Activated CD4-positive, alpha-beta T cell treated with anti-CD3 and anti-CD28 coated beads for 36 hours (primary cell): ENCODE measurements at regions not wholly inside any gene's neighbourhood (a gene's known extent, or its start where the extent isn't known, plus 50 kb on each side); places are given as distances from the start of the nearest gene placed in this dataset.

Experiments
- ATAC-seq: fragments of 200-7000 bp; cut with Tn5 transposase; one replicate; pipeline ENCODE4 v1.10.0; 2021; ENCODE audit warnings: mild to moderate bottlenecking, moderate library complexity
- CTCF ChIA-PET: fragments of 350-600 bp; sonication (Branson Sonifier 250); formaldehyde crosslinking; loops from one replicate; lab custom pipeline; 2021; ENCODE audit warnings: antibody characterized with exemption; lab: Charles Lee
- POLR2A ChIA-PET: fragments of 350-600 bp; sonication (Branson Sonifier 250); formaldehyde crosslinking; loops from one replicate; lab custom pipeline; 2021; ENCODE audit warnings: antibody characterized with exemption, inconsistent platforms; lab: Charles Lee
- DNase-seq: peaks from one replicate; pipeline ENCODE4 v3.0.0-alpha.2; 2020
- H3K27ac Mint-ChIP-seq: one replicate; pipeline ENCODE4 v1.8.0; 2021; ENCODE audit warnings: mixed read lengths
- H3K27me3 Mint-ChIP-seq: one replicate; pipeline ENCODE4 v1.8.0; 2021; ENCODE audit warnings: mixed read lengths
- H3K36me3 Mint-ChIP-seq: one replicate; pipeline ENCODE4 v1.8.0; 2021; ENCODE audit warnings: low read depth, mixed read lengths
- H3K4me1 Mint-ChIP-seq: one replicate; pipeline ENCODE4 v1.8.0; 2021; ENCODE audit warnings: mixed read lengths
- H3K4me3 Mint-ChIP-seq: one replicate; pipeline ENCODE4 v1.8.0; 2021; ENCODE audit warnings: mild to moderate bottlenecking, moderate library complexity, mixed read lengths
- H3K9me3 Mint-ChIP-seq: one replicate; pipeline ENCODE4 v1.8.0; 2021; ENCODE audit warnings: low read depth, mixed read lengths
- intact Hi-C, 2 experiments: fragments of 100-400 bp; cut with DNase I in 1 of 2; cut with micrococcal nuclease in 1 of 2; formaldehyde crosslinking; loops; one replicate each; pipeline versions ENCODE4 v1.14.2 to v1.15.1; 2022 to 2024; cut with DNase I, micrococcal nuclease

DNA sequence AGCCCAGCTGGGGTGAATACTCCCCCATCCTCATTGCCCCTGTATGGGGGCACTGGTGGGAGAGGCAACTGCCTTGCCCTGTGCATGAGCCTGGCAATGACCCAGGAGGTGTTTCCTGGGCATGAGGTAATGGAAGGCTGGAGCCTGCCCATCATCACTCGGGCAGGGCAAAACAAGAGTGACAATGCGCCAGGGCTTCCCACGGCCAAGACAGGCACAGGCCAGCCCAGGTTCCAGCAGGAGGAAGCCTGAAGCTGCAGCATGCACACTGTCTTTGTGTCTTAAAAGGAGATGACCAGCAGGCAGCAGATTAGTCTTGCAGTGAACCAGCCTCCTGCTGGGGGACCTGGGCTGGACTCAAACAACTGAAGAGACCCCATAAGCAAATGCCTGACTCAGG, 92.2 kb upstream of the SMIM23 start:
- POLR2A ChIA-PET: no interaction called here
- DNase-seq: no peak
- H3K4me3 Mint-ChIP-seq: no peak overlapping the region
- H3K9me3 Mint-ChIP-seq: no peaks in the 10 kb centered on the region
- no peaks in the 10 kb centered on the region for H3K4me1 Mint-ChIP-seq
- H3K36me3 Mint-ChIP-seq: no peaks in the 10 kb centered on the region
- intact Hi-C loops: no loop called here
- no peak for ATAC-seq
- H3K27ac Mint-ChIP-seq: no peak overlapping the region
- CTCF ChIA-PET: interaction anchor here (0.7 kb wide), 1 partner anchor 442 kb away, joined by 3 read pairs; no protein-coding TSS in a partner anchor
- peaks cover 2% of the 10 kb centered on the region for H3K27me3 Mint-ChIP-seq

DNA sequence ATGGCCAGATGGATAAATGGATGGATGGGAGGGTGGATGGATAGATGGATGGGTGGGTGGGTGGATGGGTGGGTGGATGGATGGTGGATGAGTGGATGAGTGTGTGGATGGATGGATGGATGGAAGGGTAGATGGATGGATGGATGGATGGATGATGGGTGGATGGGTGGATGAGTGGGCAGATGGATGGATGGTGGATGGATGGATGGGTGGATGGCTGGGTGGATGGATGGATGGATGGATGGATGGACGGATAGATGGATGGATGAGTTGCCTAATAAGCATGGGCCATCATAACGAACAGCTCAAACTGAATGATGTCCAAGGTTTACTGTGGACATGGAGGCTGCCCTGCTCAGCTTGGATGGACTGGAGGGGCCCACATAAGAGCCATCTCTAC, 89.8 kb upstream of the SMIM23 start:
- Mint-ChIP-seq H3K4me1 (no peaks in the 10 kb centered on the region), H3K27me3 (peaks cover 2% of the 10 kb centered on the region), H3K27ac (no peak overlapping the region), H3K9me3 (no peaks in the 10 kb centered on the region), H3K36me3 (no peaks in the 10 kb centered on the region), H3K4me3 (no peak overlapping the region)
- DNase-seq (no peak), ATAC-seq (no peak)
- ChIA-PET POLR2A (no interaction called here), CTCF (interaction anchor here (0.7 kb wide), 1 partner anchor 100 kb away, joined by 3 read pairs; no protein-coding TSS in a partner anchor)
- intact Hi-C loops: no loop called here

DNA sequence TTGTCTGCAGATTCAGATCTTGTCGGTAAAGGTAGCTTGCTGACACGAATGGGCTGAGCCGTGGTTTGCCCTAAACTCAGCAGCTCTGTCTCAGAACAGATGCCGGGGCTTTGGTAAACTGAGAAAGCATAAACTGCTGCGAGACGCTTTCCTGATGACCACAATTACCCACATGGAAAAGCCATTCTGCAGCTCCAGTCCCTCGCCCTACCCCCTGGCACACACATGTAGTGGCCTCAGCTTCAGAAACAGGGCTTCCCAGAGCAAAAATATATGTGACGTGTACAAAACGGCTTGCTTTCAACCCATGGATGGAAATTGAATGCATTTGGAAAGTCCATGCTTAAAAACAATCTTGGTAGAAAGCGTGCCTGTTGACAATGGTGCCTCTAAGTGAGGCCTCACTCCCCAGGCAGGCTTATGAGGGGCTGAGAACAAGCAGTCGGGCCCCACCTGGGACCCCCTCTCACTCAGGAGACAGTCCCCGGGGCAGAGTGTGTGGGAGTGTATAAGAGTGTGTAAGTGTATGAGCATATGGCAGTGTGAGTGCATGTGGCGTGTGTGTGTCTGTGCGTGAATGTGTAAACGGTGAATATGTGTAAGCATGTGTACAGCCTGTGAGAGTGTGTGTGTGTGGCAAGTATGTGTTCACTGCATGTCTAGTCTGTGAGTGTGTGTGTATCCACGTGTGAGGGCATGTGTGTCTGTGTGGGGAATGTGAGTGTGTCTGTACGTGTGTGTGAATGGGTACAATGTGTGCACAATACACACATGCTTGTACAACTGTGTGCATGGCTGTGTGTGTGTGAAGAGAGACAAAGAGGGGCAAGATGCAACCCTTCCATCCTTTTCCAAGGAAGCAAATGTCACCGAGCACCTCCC, 88.2 kb upstream of the SMIM23 start:
- Mint-ChIP-seq H3K4me3 (no peak overlapping the region), H3K9me3 (no peaks in the 10 kb centered on the region), H3K27ac (no peak overlapping the region), H3K27me3 (peaks cover 2% of the 10 kb centered on the region), H3K36me3 (no peaks in the 10 kb centered on the region), H3K4me1 (no peaks in the 10 kb centered on the region)
- ATAC-seq (no peak), DNase-seq (no peak)
- intact Hi-C loops: no loop called here
- ChIA-PET POLR2A (no interaction called here), CTCF (interaction anchor here (1.0 kb wide), 1 partner anchor 17 kb away, joined by 3 read pairs; no protein-coding TSS in a partner anchor)

DNA sequence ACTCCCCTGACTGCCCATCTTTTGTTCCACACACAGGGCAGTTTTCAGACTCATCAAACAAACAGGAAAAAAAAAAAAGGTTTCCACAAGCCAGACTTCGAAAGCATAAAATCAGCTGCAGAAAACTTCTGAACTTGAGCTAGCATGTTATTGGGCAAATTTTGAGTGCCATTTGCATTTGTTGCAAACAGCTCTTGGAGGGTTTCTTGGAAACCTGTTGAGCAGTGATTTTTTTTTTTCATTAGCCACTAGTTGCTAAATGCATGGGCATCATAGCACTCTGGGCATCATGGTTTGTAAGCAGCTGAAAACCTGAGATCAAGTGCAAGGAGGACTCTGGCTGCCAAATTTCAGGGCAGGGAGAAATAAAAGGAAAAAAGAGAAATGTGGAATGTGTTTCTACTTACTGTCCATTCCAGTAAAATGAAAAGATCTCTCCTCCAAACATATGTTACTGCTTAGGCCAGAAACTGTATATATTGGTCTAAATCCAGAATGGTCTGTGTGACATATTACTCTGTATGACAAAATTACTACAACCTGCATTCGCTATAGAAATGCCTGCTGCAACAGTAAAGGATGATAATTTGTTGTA, 85.2 kb upstream of the SMIM23 start:
- ATAC-seq (no peak), DNase-seq (no peak)
- H3K36me3 Mint-ChIP-seq: no peaks in the 10 kb centered on the region
- CTCF ChIA-PET: interaction anchor here (0.6 kb wide), 1 partner anchor 133 kb away, joined by 3 read pairs; no protein-coding TSS in a partner anchor
- H3K9me3 Mint-ChIP-seq: no peaks in the 10 kb centered on the region
- no peak overlapping the region for H3K27ac Mint-ChIP-seq
- POLR2A ChIA-PET: interaction anchor here (0.7 kb wide), 1 partner anchor 20 kb away, joined by 4 read pairs; no protein-coding TSS in a partner anchor
- no peak overlapping the region for H3K4me3 Mint-ChIP-seq
- no peaks in the 10 kb centered on the region for H3K4me1 Mint-ChIP-seq
- H3K27me3 Mint-ChIP-seq: peaks cover 2% of the 10 kb centered on the region
- intact Hi-C loops: no loop called here

DNA sequence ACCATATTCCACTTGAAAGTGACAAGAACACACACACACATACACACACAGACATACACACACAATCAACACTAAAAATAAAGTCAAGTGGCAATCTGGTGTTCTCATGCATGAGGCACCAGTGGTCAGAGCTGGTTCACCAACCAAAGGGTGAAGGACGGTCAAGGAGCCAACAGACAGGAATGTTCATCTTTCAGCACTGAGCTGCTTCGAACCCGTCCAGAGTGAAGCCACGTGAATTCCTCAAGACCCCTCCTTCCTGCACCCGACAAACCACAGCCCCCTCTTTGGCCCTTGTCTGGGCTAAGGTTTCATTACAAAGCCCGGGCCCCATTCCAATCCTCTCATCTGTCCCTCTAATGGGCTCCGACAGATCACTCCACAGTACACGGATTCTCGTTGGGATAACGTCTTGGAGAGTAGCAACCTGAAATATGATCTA, 84.5 kb upstream of the SMIM23 start:
- Mint-ChIP-seq H3K4me1 (no peaks in the 10 kb centered on the region), H3K4me3 (no peak overlapping the region), H3K27me3 (no peaks in the 10 kb centered on the region), H3K9me3 (no peaks in the 10 kb centered on the region), H3K36me3 (no peaks in the 10 kb centered on the region), H3K27ac (no peak overlapping the region)
- CTCF ChIA-PET: no interaction called here
- no peak for DNase-seq
- POLR2A ChIA-PET: no interaction called here
- intact Hi-C loops: no loop called here
- ATAC-seq: no peak

DNA sequence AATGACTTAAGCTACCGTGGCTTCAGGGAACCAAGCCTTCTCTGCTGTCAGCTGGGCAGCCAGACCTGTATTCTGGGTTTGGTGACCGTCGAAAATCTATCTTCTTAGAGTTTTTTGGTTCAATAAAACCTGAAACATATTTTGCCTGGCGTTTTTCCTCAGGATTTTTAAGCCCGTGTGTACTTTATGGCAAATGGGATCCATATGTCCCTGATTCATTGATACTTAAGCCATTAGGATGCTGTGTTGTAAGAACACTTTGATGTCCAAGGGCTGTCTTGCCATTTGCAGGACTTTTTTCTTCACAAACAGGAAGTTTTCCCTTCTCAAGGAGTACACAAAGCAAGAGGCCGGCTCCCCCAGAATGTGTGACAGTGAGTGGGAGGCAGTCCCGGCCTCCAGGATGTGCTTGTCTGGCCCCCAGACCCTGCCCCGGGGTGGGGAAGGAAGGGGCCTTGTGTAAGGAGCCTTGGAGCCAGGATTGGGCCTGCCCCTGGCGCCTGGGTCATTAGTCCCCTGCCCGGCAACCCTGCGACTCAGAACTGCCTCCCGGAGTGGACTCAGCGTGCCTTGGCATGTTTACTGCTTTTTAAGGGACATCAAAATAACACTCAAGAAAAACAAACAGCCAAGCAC, 83.4 kb upstream of the SMIM23 start:
- H3K4me1 Mint-ChIP-seq: no peaks in the 10 kb centered on the region
- H3K27ac Mint-ChIP-seq: no peak overlapping the region
- DNase-seq (no peak), ATAC-seq (no peak)
- no peak overlapping the region for H3K4me3 Mint-ChIP-seq
- H3K9me3 Mint-ChIP-seq: no peaks in the 10 kb centered on the region
- H3K36me3 Mint-ChIP-seq: no peaks in the 10 kb centered on the region
- no peaks in the 10 kb centered on the region for H3K27me3 Mint-ChIP-seq
- CTCF ChIA-PET: no interaction called here
- intact Hi-C loops: no loop called here
- POLR2A ChIA-PET: no interaction called here

DNA sequence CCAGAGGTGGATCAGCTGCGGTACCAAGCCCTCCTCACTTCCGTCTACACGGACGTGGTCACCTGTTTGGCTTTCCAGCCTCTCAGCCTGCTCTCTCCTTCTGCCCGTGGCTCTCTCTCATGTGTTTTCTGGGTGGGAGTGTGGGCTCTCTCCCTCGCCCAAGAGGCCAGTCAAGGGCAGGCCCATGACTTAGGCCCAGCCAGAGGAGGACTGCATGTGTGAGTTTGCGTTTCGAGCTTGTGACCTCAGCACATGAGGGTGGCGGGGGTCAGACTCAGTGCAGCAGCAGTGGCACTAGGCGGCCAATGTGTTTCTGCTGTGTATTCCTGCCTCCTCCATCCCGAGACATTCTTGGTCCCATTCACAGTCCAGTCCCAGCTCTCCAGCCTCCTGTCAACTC, 82.5 kb upstream of the SMIM23 start:
- ATAC-seq (no peak), DNase-seq (no peak)
- Mint-ChIP-seq H3K36me3 (no peaks in the 10 kb centered on the region), H3K4me3 (no peak overlapping the region), H3K27me3 (no peaks in the 10 kb centered on the region), H3K27ac (no peak overlapping the region), H3K9me3 (no peaks in the 10 kb centered on the region), H3K4me1 (no peaks in the 10 kb centered on the region)
- POLR2A ChIA-PET: no interaction called here
- CTCF ChIA-PET: no interaction called here
- intact Hi-C loops: no loop called here

DNA sequence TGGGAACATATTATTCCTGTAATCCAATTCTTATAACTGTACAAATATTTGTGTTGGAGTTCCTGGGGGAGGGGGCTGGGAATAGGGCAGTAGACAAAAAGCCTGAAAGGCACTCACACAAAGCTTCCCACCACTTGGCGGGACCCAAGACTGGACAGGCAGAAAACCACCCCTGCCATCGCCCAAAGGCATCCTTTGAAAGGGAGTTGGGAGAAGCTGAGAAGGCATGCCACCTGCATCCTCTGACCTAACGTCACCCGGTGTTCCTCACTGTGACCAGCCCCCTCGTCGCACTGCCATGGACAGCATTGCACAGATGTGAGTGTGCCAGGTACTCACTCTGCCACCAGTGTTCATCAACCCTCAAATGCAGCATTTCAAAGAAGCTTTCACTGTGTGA, 80.6 kb upstream of the SMIM23 start:
- no peaks in the 10 kb centered on the region for H3K27me3 Mint-ChIP-seq
- H3K4me1 Mint-ChIP-seq: no peaks in the 10 kb centered on the region
- no peak overlapping the region for H3K4me3 Mint-ChIP-seq
- no peak for DNase-seq
- no peaks in the 10 kb centered on the region for H3K36me3 Mint-ChIP-seq
- no peak overlapping the region for H3K27ac Mint-ChIP-seq
- ChIA-PET POLR2A (no interaction called here), CTCF (interaction anchor here (0.6 kb wide), 1 partner anchor 26 kb away, joined by 5 read pairs; no protein-coding TSS in a partner anchor)
- intact Hi-C loops: no loop called here
- H3K9me3 Mint-ChIP-seq: no peaks in the 10 kb centered on the region
- ATAC-seq: no peak

DNA sequence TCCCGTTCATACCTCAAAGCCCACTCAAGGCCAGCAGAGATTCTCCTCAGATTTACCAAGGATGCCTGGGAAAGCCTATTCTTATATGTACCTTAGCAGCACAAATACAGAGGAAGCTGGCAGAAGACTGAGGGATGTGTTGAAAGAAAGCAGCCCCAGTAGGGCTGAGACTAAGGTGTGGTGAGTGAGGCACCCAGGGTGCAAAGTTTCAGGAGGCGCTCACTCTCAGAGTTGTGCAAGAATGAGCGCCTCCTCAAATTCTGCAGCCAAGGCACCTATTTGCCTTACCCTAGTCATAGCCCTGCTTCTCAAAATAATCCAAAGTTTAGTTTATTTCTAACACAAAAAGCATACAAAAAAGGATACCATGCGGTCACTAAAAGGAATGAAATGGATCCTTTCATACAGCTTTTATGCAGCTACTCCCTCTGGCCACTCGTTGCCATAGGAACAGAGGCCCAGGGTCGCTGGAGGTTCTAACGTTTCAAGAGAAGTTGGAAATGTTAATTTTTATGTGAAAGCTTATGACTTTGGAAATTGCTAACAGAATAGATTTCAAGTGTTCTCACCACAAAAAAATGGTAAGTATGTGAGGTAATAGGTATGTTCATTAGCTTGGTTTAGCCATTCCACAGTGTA, 79.7 kb upstream of the SMIM23 start:
- Mint-ChIP-seq H3K4me1 (no peaks in the 10 kb centered on the region), H3K36me3 (no peaks in the 10 kb centered on the region), H3K27me3 (no peaks in the 10 kb centered on the region), H3K27ac (no peak overlapping the region), H3K4me3 (no peak overlapping the region), H3K9me3 (no peaks in the 10 kb centered on the region)
- ATAC-seq (no peak), DNase-seq (no peak)
- ChIA-PET CTCF (interaction anchor here (0.6 kb wide), 1 partner anchor 27 kb away, joined by 5 read pairs; no protein-coding TSS in a partner anchor), POLR2A (no interaction called here)
- intact Hi-C loops: no loop called here

DNA sequence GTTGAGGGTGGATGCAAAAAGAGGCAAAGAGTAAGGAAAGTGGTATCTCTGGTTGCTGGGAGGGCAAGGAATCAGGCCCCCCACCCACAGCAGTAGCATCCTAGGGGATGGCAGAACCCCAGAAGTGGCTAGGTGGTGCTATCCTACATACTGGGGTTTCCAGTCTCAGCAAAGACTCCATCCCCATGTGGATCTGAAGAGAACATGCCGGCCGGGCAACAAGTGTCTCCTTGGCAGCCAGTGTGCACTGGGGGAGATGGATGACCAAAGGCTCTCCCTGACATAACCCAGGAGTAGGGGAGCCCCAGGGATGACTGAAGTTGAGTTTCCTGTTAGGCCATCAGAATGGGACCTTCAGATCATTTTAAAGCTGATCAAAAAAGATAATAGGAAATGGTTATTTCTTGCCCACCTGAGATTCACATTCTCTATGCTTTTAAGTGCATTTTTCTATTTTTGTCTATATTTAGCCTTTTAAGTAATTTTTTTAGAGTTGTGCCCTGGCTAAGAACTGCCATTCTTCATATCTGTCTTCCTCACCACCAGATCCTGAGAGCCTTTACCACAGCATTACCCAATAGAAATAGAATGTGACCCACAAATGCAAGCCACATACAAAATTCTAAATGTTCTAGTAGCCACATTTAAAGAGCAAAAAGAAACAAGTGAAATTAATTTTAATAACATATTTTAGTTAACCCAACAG, 78.7 kb upstream of the SMIM23 start:
- Mint-ChIP-seq H3K4me3 (no peak overlapping the region), H3K9me3 (no peaks in the 10 kb centered on the region), H3K36me3 (no peaks in the 10 kb centered on the region), H3K27ac (no peak overlapping the region), H3K4me1 (no peaks in the 10 kb centered on the region), H3K27me3 (no peaks in the 10 kb centered on the region)
- DNase-seq: no peak
- CTCF ChIA-PET: no interaction called here
- POLR2A ChIA-PET: no interaction called here
- no peak for ATAC-seq
- intact Hi-C loops: no loop called here

DNA sequence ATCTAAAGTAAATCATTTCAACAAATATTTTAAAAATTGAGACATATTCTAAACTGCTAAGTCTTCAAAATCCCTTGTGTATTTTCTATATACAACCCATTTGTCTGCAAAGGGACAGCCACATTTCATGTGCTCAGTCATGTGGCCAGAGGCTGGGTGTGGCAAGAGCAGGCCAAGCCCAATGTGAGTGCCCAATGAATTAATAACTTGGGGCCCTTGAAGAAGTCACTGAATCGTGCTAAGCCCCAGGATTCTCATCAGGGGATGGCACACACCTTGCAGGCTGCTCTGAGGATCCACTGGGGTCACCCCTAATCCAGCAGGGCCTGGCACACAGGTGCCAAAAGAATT, 78.2 kb upstream of the SMIM23 start:
- Mint-ChIP-seq H3K36me3 (no peaks in the 10 kb centered on the region), H3K27me3 (no peaks in the 10 kb centered on the region), H3K4me3 (no peak overlapping the region), H3K4me1 (no peaks in the 10 kb centered on the region), H3K27ac (no peak overlapping the region), H3K9me3 (no peaks in the 10 kb centered on the region)
- intact Hi-C loops: no loop called here
- ATAC-seq (no peak), DNase-seq (no peak)
- ChIA-PET POLR2A (no interaction called here), CTCF (no interaction called here)
